ENCODE measurements at regions not wholly inside any gene's neighbourhood (a gene's known extent, or its start where the extent isn't known, plus 50 kb on each side); places are given as distances from the start of the nearest gene placed in this dataset.

DNA sequence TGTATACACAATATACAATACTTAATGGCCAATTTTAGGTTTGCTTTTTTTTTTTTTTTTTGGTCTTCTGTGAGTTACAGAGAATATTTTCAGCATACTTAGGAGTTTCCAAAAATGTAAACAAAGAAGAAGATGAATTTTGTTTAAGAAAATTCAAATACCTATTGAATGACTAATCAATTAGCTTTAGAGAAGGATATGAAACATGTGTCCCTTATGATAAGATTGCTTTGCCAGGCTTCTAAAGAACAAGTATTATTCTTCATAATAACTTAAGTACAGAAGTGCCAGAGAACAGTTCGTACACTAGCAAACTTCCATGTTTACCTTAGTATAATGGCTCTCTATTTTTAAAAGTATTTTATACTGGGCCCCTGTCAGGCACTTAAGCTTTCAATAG, 1191.0 kb upstream of the NCAM2 start:
- no peak overlapping the region for H3K4me3 ChIP-seq (ENCODE audit: low read length)
- no peaks in the 10 kb centered on the region for H3K9me3 ChIP-seq (replicated peaks; ENCODE audit: low read length)
- H3K27me3 ChIP-seq (ENCODE audit: control insufficient read depth, insufficient read depth, low read length) = no peaks in the 10 kb centered on the region
- peaks cover 19% of the 10 kb centered on the region for H3K4me1 ChIP-seq (ENCODE audit: control insufficient read depth, insufficient read depth, low read length)
- peak overlapping the region; percentile 47 for H3K4me2 ChIP-seq (ENCODE audit: low read length)
- no peak overlapping the region for H3K9ac ChIP-seq (ENCODE audit: low read depth, low read length)
- H3K36me3 ChIP-seq (ENCODE audit: insufficient read depth, low read length) = no peaks in the 10 kb centered on the region

DNA sequence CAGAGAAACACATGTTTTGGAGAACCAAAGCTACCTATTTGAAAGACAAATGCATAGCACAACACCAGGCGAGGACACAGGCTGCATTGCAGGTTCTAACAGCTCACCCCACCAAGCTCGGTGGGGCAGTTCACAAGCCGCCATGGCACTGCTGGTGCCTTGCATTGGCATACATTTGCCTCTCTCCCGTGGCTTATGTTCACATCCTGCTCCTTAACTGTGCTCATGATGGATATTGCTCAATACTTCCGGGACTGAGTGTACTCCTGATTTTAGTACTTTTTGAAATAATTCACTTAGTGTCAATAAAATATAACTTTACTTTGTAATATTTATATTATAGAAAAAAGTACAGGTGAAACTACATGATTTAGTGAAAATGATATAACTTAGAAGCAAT, 1187.4 kb upstream of the NCAM2 start:
- Histone ChIP-seq H3K9me3 (replicated peaks; ENCODE audit: low read length) (no peaks in the 10 kb centered on the region), H3K9ac (ENCODE audit: low read depth, low read length) (no peak overlapping the region), H3K27me3 (ENCODE audit: control insufficient read depth, insufficient read depth, low read length) (no peaks in the 10 kb centered on the region), H3K4me2 (ENCODE audit: low read length) (no peak overlapping the region), H3K36me3 (ENCODE audit: insufficient read depth, low read length) (no peaks in the 10 kb centered on the region), H3K4me1 (ENCODE audit: control insufficient read depth, insufficient read depth, low read length) (peaks cover 19% of the 10 kb centered on the region), H3K4me3 (ENCODE audit: low read length) (no peak overlapping the region)

DNA sequence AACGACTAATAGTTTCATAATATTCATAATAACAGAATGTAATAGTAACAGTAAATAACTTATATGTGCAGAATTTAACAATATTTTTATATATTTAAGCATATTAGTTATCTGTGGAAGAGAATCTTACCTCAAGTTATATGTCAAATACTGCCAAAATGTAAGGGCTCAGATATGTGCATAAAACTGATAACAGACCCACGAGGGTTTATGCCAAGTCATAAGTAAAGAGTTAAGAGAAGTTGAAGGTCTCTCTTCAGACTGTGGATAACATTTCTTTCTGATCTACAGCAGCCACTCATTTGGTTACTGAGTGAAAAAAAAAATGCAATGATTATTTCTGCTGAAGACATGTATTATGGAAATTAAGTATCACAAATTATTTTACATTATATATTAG, 1167.8 kb upstream of the NCAM2 start:
- Histone ChIP-seq H3K4me2 (ENCODE audit: low read length) (no peak overlapping the region), H3K9me3 (replicated peaks; ENCODE audit: low read length) (no peaks in the 10 kb centered on the region), H3K27me3 (ENCODE audit: control insufficient read depth, insufficient read depth, low read length) (no peaks in the 10 kb centered on the region), H3K36me3 (ENCODE audit: insufficient read depth, low read length) (no peaks in the 10 kb centered on the region), H3K9ac (ENCODE audit: low read depth, low read length) (no peak overlapping the region), H3K4me1 (ENCODE audit: control insufficient read depth, insufficient read depth, low read length) (peaks cover 13% of the 10 kb centered on the region), H3K4me3 (ENCODE audit: low read length) (no peak overlapping the region)

DNA sequence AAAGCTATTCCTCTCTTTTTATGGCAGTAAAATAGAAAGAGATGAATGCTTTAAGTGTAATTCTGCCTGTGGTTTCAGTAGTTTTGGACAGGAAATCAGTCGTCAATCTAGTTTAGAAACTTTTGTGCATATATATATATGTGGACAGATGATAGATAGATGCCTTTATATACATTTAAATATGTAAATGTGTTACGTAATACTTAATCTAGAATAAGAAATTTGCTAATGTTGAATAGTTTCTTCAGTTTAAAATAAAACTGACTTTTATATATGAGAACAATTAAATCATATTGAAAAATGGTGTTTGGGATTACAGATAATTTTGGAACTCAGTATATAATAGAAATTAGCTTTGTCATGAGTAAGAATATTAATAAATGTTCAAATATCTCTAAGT, 1165.7 kb upstream of the NCAM2 start:
- H3K27me3 ChIP-seq (ENCODE audit: control insufficient read depth, insufficient read depth, low read length) = no peaks in the 10 kb centered on the region
- H3K9me3 ChIP-seq (replicated peaks; ENCODE audit: low read length) = no peaks in the 10 kb centered on the region
- peaks cover 6% of the 10 kb centered on the region for H3K4me1 ChIP-seq (ENCODE audit: control insufficient read depth, insufficient read depth, low read length)
- H3K9ac ChIP-seq (ENCODE audit: low read depth, low read length) = no peak overlapping the region
- no peak overlapping the region for H3K4me2 ChIP-seq (ENCODE audit: low read length)
- no peaks in the 10 kb centered on the region for H3K36me3 ChIP-seq (ENCODE audit: insufficient read depth, low read length)
- no peak overlapping the region for H3K4me3 ChIP-seq (ENCODE audit: low read length)

DNA sequence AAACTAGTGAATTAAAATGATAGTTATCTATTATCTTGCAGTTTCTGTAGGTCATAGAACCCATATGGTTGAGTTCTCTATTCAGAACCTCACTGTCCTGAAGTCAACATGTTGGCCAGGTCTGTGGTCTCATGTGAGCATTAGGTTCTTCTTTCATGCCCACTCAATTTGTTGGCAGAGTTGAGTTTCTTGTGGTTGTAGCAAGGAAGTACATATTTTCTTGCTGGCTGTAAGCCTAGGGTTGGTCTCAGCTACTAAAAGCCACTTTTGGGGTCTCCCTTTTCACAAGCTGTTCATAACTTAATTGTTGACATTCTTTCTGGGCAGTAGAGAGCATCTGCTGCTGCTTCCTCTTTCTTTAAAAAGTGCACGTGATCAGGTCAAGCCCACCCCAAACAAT, 1165.1 kb upstream of the NCAM2 start:
- H3K4me3 ChIP-seq (ENCODE audit: low read length) = no peak overlapping the region
- H3K36me3 ChIP-seq (ENCODE audit: insufficient read depth, low read length) = no peaks in the 10 kb centered on the region
- no peaks in the 10 kb centered on the region for H3K9me3 ChIP-seq (replicated peaks; ENCODE audit: low read length)
- no peaks in the 10 kb centered on the region for H3K27me3 ChIP-seq (ENCODE audit: control insufficient read depth, insufficient read depth, low read length)
- H3K9ac ChIP-seq (ENCODE audit: low read depth, low read length) = no peak overlapping the region
- H3K4me1 ChIP-seq (ENCODE audit: control insufficient read depth, insufficient read depth, low read length) = peaks cover under 1% of the 10 kb centered on the region
- H3K4me2 ChIP-seq (ENCODE audit: low read length) = no peak overlapping the region

DNA sequence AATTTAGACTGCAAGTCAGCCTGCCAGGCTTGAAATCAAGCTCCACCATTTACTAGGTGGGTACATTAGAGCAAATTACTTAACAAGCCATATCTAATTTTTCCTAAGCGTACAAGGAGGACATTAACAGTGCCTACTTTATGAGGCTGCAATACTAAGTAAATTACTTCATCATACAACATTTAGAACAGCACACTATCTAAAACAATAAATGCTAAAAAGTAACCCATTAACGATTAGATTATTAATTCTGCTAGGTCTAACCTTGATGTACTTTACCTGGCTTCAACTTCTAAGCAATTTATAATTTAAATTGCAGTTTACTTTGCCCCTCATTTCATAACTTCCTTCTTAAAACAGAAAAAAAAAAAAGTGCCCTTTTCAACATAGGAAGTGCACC, 1155.6 kb upstream of the NCAM2 start:
- Histone ChIP-seq H3K27me3 (ENCODE audit: control insufficient read depth, insufficient read depth, low read length) (no peaks in the 10 kb centered on the region), H3K9me3 (replicated peaks; ENCODE audit: low read length) (no peaks in the 10 kb centered on the region), H3K4me2 (ENCODE audit: low read length) (no peak overlapping the region), H3K4me3 (ENCODE audit: low read length) (no peak overlapping the region), H3K4me1 (ENCODE audit: control insufficient read depth, insufficient read depth, low read length) (no peaks in the 10 kb centered on the region), H3K36me3 (ENCODE audit: insufficient read depth, low read length) (no peaks in the 10 kb centered on the region), H3K9ac (ENCODE audit: low read depth, low read length) (no peak overlapping the region)

DNA sequence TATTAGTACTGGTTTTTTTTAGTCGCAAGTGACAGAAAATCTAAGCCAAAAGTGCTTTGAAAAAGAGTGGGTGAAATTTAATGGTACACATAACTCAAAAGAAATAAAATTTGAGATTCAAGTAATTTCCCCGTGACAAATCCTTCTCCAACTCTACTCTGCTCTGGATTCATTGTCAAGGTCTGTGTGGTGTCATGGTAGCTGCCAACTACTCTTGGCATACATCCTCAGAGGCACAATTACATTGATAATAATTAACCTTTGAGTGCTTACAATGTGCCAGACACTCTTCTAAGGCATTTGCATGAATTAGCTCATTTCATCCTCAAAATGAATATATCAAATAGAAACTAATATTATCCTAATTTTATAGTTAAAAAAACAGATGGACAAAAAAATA, 1153.9 kb upstream of the NCAM2 start:
- no peak overlapping the region for H3K4me2 ChIP-seq (ENCODE audit: low read length)
- H3K9ac ChIP-seq (ENCODE audit: low read depth, low read length) = no peak overlapping the region
- no peaks in the 10 kb centered on the region for H3K36me3 ChIP-seq (ENCODE audit: insufficient read depth, low read length)

DNA sequence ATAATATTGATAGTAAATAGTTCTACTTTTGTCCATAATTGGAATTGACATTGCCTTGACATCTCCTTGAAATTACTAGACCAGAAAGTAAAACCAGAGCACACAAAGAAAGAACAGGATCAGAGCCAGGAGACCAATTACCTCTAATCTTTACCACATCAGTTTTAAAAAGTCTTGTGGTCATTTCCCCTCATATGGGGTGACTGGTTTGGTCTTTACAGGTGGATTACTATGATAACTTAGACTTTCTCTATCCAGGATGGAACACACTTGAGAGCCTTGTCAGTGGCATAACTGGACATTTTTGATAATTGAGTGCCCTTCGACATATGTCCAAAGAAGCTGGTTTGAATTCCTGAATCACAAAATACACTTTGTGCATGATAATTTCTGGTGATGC, 1148.1 kb upstream of the NCAM2 start:
- H3K27me3 ChIP-seq (ENCODE audit: control insufficient read depth, insufficient read depth, low read length) = no peaks in the 10 kb centered on the region
- no peaks in the 10 kb centered on the region for H3K9me3 ChIP-seq (replicated peaks; ENCODE audit: low read length)
- no peaks in the 10 kb centered on the region for H3K36me3 ChIP-seq (ENCODE audit: insufficient read depth, low read length)
- H3K4me2 ChIP-seq (ENCODE audit: low read length) = no peak overlapping the region
- H3K4me1 ChIP-seq (ENCODE audit: control insufficient read depth, insufficient read depth, low read length) = no peaks in the 10 kb centered on the region
- H3K9ac ChIP-seq (ENCODE audit: low read depth, low read length) = no peak overlapping the region
- H3K4me3 ChIP-seq (ENCODE audit: low read length) = no peak overlapping the region

More for the DNA sequence above, 1153.9 kb upstream of the NCAM2 start:
- H3K4me1 ChIP-seq (ENCODE audit: control insufficient read depth, insufficient read depth, low read length) = no peaks in the 10 kb centered on the region
- H3K9me3 ChIP-seq (replicated peaks; ENCODE audit: low read length) = no peaks in the 10 kb centered on the region
- no peak overlapping the region for H3K4me3 ChIP-seq (ENCODE audit: low read length)
- no peaks in the 10 kb centered on the region for H3K27me3 ChIP-seq (ENCODE audit: control insufficient read depth, insufficient read depth, low read length)

DNA sequence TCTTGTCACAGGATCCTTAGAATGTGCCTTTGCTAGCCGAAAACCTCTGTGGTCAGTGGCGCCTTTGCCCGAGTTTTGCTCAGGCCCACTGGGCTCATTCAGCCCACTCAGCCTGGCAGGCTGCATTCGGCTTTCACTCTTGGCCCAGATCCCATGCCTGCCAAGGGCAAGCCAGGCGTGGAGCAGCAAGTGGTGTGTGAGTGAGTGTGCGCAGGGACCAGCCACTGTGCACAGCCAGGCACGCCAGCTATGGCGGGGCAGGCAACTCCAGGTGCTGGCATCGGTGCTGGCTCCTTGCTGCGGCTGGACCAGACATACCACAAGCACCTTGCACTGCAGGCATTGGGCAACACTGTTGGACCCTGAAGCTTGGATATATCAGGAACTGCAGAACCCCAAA, 1145.1 kb upstream of the NCAM2 start:
- Histone ChIP-seq H3K36me3 (ENCODE audit: insufficient read depth, low read length) (no peaks in the 10 kb centered on the region), H3K4me2 (ENCODE audit: low read length) (no peak overlapping the region), H3K27me3 (ENCODE audit: control insufficient read depth, insufficient read depth, low read length) (no peaks in the 10 kb centered on the region), H3K4me3 (ENCODE audit: low read length) (no peak overlapping the region), H3K9ac (ENCODE audit: low read depth, low read length) (no peak overlapping the region), H3K4me1 (ENCODE audit: control insufficient read depth, insufficient read depth, low read length) (no peaks in the 10 kb centered on the region), H3K9me3 (replicated peaks; ENCODE audit: low read length) (no peaks in the 10 kb centered on the region)

DNA sequence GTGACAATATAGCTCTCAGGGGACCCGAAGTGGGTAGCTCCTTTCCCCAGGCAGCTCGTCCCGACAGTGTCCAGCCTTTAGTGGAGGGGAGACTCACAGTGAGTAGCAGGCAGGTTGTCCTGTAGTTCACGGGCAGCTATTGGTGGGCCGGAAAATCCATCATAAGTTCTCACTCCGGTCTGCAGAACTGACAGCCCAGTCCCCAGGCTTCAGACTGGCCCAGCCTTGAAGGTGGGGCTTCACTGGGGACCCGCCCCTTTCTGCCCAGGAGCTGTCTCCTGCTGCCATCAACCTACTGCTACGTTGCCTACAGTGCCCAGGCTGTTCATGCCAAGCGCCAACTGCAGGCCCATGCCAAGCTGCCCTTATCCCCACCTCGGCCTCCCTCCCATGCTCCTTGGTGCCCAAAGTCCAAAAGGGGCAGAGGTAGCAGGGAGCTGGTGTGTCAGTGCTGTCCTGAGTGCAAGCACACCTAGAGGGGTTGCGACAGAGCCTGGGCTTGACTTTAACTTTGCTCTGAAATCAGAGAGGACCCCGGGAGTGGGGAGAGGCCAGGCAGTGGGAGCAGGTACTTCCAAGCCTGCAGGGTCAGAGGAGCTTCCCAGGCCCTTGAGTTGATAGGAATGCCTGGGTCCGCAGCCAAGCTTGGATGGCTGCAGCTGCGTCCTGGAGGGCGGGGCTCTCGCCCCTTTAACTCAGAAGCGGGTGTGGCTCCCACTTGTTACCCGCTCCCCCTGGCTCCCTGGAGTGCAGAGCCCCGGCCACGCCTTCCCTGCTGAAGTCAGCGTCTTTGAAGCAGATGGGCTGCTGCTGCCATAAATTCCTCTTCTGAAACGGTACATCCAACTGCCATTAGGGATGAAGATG, 1144.3 kb upstream of the NCAM2 start:
- Histone ChIP-seq H3K4me1 (ENCODE audit: control insufficient read depth, insufficient read depth, low read length) (no peaks in the 10 kb centered on the region), H3K27me3 (ENCODE audit: control insufficient read depth, insufficient read depth, low read length) (no peaks in the 10 kb centered on the region), H3K9me3 (replicated peaks; ENCODE audit: low read length) (no peaks in the 10 kb centered on the region), H3K4me2 (ENCODE audit: low read length) (no peak overlapping the region), H3K36me3 (ENCODE audit: insufficient read depth, low read length) (no peaks in the 10 kb centered on the region), H3K9ac (ENCODE audit: low read depth, low read length) (no peak overlapping the region), H3K4me3 (ENCODE audit: low read length) (no peak overlapping the region)

DNA sequence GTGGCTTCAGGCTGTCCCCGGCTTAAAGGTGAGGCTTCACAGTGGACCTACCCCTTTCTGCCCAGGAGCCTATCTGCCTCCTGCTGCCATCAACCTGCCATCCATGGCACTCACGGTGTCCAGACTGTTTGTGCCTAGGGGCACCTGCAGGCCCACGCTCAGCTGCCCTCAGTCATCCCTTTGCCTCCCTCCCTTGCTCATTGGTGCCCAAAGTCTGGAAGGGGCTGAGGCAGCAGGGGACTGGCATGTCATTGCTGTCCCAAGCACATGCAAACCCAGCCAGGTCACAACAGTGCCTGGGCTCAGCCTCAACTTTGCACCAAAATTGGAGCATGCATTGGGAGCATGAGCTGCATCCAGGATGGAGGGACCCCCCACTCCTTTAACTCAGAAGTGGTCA, 1142.7 kb upstream of the NCAM2 start:
- no peaks in the 10 kb centered on the region for H3K4me1 ChIP-seq (ENCODE audit: control insufficient read depth, insufficient read depth, low read length)
- H3K27me3 ChIP-seq (ENCODE audit: control insufficient read depth, insufficient read depth, low read length) = no peaks in the 10 kb centered on the region
- H3K9ac ChIP-seq (ENCODE audit: low read depth, low read length) = no peak overlapping the region
- no peak overlapping the region for H3K4me3 ChIP-seq (ENCODE audit: low read length)
- no peaks in the 10 kb centered on the region for H3K36me3 ChIP-seq (ENCODE audit: insufficient read depth, low read length)
- H3K4me2 ChIP-seq (ENCODE audit: low read length) = no peak overlapping the region
- no peaks in the 10 kb centered on the region for H3K9me3 ChIP-seq (replicated peaks; ENCODE audit: low read length)

DNA sequence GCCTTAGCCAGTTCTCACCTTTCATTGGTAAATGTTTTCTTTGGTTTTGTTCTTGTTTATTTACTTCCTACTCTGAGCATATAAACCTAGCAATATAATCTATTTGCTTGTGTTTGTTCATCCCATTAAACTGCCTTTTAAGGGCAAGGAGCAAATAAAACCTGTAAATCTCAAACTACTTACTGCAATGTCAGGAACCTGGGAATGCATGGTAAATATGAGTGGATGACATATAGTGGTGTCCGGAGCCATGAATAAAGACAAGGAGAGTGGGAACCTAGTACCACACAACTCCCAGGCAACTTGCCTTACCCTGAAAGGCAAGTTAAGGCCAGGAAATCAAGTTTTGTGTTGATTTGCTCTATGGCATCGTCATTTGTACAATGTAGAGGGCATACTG, 1133.7 kb upstream of the NCAM2 start:
- H3K36me3 ChIP-seq (ENCODE audit: insufficient read depth, low read length) = no peaks in the 10 kb centered on the region
- H3K4me1 ChIP-seq (ENCODE audit: control insufficient read depth, insufficient read depth, low read length) = no peaks in the 10 kb centered on the region
- no peaks in the 10 kb centered on the region for H3K27me3 ChIP-seq (ENCODE audit: control insufficient read depth, insufficient read depth, low read length)
- H3K4me2 ChIP-seq (ENCODE audit: low read length) = no peak overlapping the region
- no peaks in the 10 kb centered on the region for H3K9me3 ChIP-seq (replicated peaks; ENCODE audit: low read length)
- no peak overlapping the region for H3K9ac ChIP-seq (ENCODE audit: low read depth, low read length)
- no peak overlapping the region for H3K4me3 ChIP-seq (ENCODE audit: low read length)

Measured in skeletal muscle satellite cell (primary cell).